Psoas muscle (tissue), 7 donors: ENCODE measurements at regions not wholly inside any gene's neighbourhood (a gene's known extent, or its start where the extent isn't known, plus 50 kb on each side); places are given as distances from the start of the nearest gene placed in this dataset.

ENCODE experiments used
- ATAC-seq, 4 donors: fragments of 200-7000 bp; cut with Tn5 transposase; one replicate each; pipeline ENCODE4 v1.9.1; 2020; ENCODE audit warnings: moderate library complexity in 3 of 4, mild to moderate bottlenecking in 2 of 4
- DNase-seq, 2 donors: peaks; one replicate each; pipeline ENCODE4 v3.0.0-alpha.2; 2020
- H3K27ac ChIP-seq: fragments of 200-600 bp; one replicate; pipeline ENCODE4 v1.8.0; 2022
- H3K27me3 ChIP-seq, 3 donors: fragments of 200-600 bp in 1 of 3; one replicate each; pipeline versions ENCODE4 v1.6.1 to v1.8.0; 2013 to 2022; ENCODE audit warnings: low read length in 2 of 3, mild to moderate bottlenecking in 2 of 3, moderate library complexity in 1 of 3; ENCODE audit not compliant: insufficient read depth in 3 of 3
- H3K36me3 ChIP-seq, 2 donors: fragments of 200-600 bp in 1 of 2; one replicate each; pipeline versions ENCODE4 v1.6.1 to v1.8.0; 2013 to 2022; ENCODE audit warnings: low read depth in 1 of 2, mild to moderate bottlenecking in 1 of 2, moderate library complexity in 1 of 2; ENCODE audit not compliant: insufficient read depth in 1 of 2
- H3K4me1 ChIP-seq: fragments of 200-600 bp; one replicate; pipeline ENCODE4 v1.8.0; 2022
- H3K4me3 ChIP-seq: fragments of 200-600 bp; one replicate; pipeline ENCODE4 v1.8.0; 2022; ENCODE audit warnings: mild to moderate bottlenecking
- H3K9me3 ChIP-seq: fragments of 200-600 bp; one replicate; pipeline ENCODE4 v1.8.0; 2022
- CTCF ChIP-seq: fragments of 200-600 bp; IDR thresholded peaks from one replicate; pipeline ENCODE4 v1.8.0; 2022; ENCODE audit warnings: antibody characterized with exemption
- WGBS, 3 donors: extraction: QIAGEN DNeasy Blood & Tissue Kit; methylation state at CpG; one replicate each; pipeline versions ENCODE4 v1.1.6 to v1.1.7; 2013; 5-methylcytosine and 5-hydroxymethylcytosine counted together
- intact Hi-C, 2 donors: fragments of 100-400 bp; cut with DNase I; formaldehyde crosslinking; loops; one replicate each; pipeline versions ENCODE4 v1.11.0 to v1.14.2; 2022
- donor health status: healthy with polysubstance abuse.
- donor health status: DM: no; HTN: no; CAD: no; lungs with moderate emphysema.
- donor health status: Bipolar disorder and iron deficiency.
- donor health status: healthy.
- donor health status: DM: yes; HTN: yes; CAD: no.
- donor health status: DM: no; HTN: no; CAD: no.
- donor health status: DM: yes; HTN: yes; CAD: no.

GRCh38 chr20:11124849-11125505 lies 451.2 kb upstream of the JAG1 start:
- H3K4me1 ChIP-seq: no peaks in the 10 kb centered on the region
- H3K4me3 ChIP-seq: no peak overlapping the region
- TF ChIP-seq CTCF: no peak
- intact Hi-C loops: no loop called here
- H3K27me3 ChIP-seq: no peaks in the 10 kb centered on the region
- H3K9me3 ChIP-seq: no peaks in the 10 kb centered on the region
- DNase-seq: no peak
- no peaks in the 10 kb centered on the region for H3K36me3 ChIP-seq
- no peak for ATAC-seq
- no peak overlapping the region for H3K27ac ChIP-seq
- 71 to 85% (median 75%) methylated on average over 2 of the region's 2 CpGs for WGBS, 3 donors

GRCh38 chr20:11128220-11128718 lies 454.5 kb upstream of the JAG1 start:
- no peak overlapping the region for H3K27ac ChIP-seq
- ATAC-seq: peak in 1 of 4 donors; percentile 52

GRCh38 chr20:11128721-11129120 lies 454.9 kb upstream of the JAG1 start:
- intact Hi-C loops: no loop called here
- no peak for TF ChIP-seq CTCF
- ATAC-seq (no peak), DNase-seq (no peak)
- Histone ChIP-seq H3K36me3 (no peaks in the 10 kb centered on the region), H3K27me3 (no peaks in the 10 kb centered on the region), H3K4me3 (no peak overlapping the region), H3K9me3 (no peaks in the 10 kb centered on the region), H3K27ac (no peak overlapping the region), H3K4me1 (no peaks in the 10 kb centered on the region)
- WGBS, 3 donors: 24 to 51% (median 34%) methylated on average over 1 of the region's 1 CpG

More at GRCh38 chr20:11128220-11128718, 454.5 kb upstream of the JAG1 start:
- Histone ChIP-seq H3K36me3 (no peaks in the 10 kb centered on the region), H3K4me1 (no peaks in the 10 kb centered on the region), H3K27me3 (no peaks in the 10 kb centered on the region), H3K9me3 (no peaks in the 10 kb centered on the region), H3K4me3 (no peak overlapping the region)
- intact Hi-C loops: no loop called here
- TF ChIP-seq CTCF: no peak
- WGBS, 3 donors: 12 to 21% (median 15%) methylated on average over 3 of the region's 3 CpGs
- DNase-seq: no peak

GRCh38 chr20:11130554-11131166 lies 456.9 kb upstream of the JAG1 start:
- Histone ChIP-seq H3K4me1 (no peaks in the 10 kb centered on the region), H3K4me3 (no peak overlapping the region), H3K27ac (no peak overlapping the region), H3K27me3 (no peaks in the 10 kb centered on the region), H3K9me3 (no peaks in the 10 kb centered on the region), H3K36me3 (no peaks in the 10 kb centered on the region)
- 83 to 96% (median 92%) methylated on average over 1 of the region's 1 CpG for WGBS, 3 donors
- intact Hi-C loops: no loop called here
- DNase-seq (no peak), ATAC-seq (no peak)
- no peak for TF ChIP-seq CTCF
